Heart left ventricle (tissue), 13 donors: ENCODE measurements at regions not wholly inside any gene's neighbourhood (a gene's known extent, or its start where the extent isn't known, plus 50 kb on each side); places are given as distances from the start of the nearest gene placed in this dataset.
A peak's percentile ranks its signal among the peaks of the same experiment; 100 is the strongest.

ENCODE experiments used
- CTCF ChIP-seq, 12 donors: fragments of 200-600 bp; sonication (generic) in 4 of 12; IDR thresholded peaks; one replicate each; pipeline versions ENCODE4 v1.5.0 to v1.8.0; 2018 to 2022; ENCODE audit warnings: antibody characterized with exemption in 12 of 12, mild to moderate bottlenecking in 5 of 12
- POLR2A ChIP-seq, 2 donors: fragments of 450-650 bp; IDR thresholded peaks; one replicate each; pipeline ENCODE4 v1.6.1; 2017; ENCODE audit warnings: antibody characterized with exemption in 2 of 2, mild to moderate bottlenecking in 2 of 2, moderate library complexity in 2 of 2
- donor health status: ischemic (EF 13 %, LVEDD 7.1; RV severe dilation, severe dysfunction).
- donor health status: DM: no; HTN: yes; CAD: no.
- donor health status: DM: no; HTN: no; CAD: no.
- donor health status: ischemic (EF 25% LVEDD 6.9; RV normal size, moderate dysfunction).
- donor health status: ischemic (EF 25% LVEDD 5.7; RV mildly dilated, moderate dysfunction).
- donor health status: ischemic (EF 35%, LVEDD 5.7; RV mildly dilated, moderate dysfunction).
- donor health status: nonischemic (EF 11% LVEDD 7.7; RV severe dilation, severe dysfunction).
- donor health status: DM: yes; HTN: yes; CAD: no.
- donor health status: PGD.
- donor health status: ischemic (EF 29% LVEDD 5.4; RV normal size, mild dysfunction).
- donor health status: nonischemic (EF 23%, LVEDD 6.1; RV moderate dilation, normal function).

- TF ChIP-seq POLR2A (IDR thresholded peaks at IDR 0.05) (no peak), CTCF (IDR thresholded peaks at IDR 0.05) (peak in 8 of 12 donors; percentile 19 to 56 (median 48))
Measured at GRCh38 chr18:5600378-5601071, 56.7 kb upstream of the EPB41L3 start.
